Panc1 (cell line): ENCODE measurements at regions not wholly inside any gene's neighbourhood (a gene's known extent, or its start where the extent isn't known, plus 50 kb on each side); places are given as distances from the start of the nearest gene placed in this dataset.

ENCODE experiments used
- ATAC-seq: fragments of 200-7000 bp; cut with Tn5 transposase; 2 replicates; pipeline ENCODE4 v1.9.1; 2020; ENCODE audit warnings: mild to moderate bottlenecking, moderate library complexity
- BruUV-seq: library from RNA; stranded (reverse); fragments of 400-500 nt; replicated peaks from 2 replicates; lab custom pipeline; 2021; lab: Mats Ljungman, UMichigan
- CTCF ChIA-PET: fragments of 300-600 bp; sonication (Branson Sonifier 250); formaldehyde crosslinking; loops from one replicate; lab custom pipeline; 2022; ENCODE audit warnings: antibody characterized with exemption; lab: Charles Lee
- POLR2A ChIA-PET: fragments of 300-600 bp; sonication (Branson Sonifier 250); formaldehyde crosslinking; loops from one replicate; lab custom pipeline; 2022; ENCODE audit warnings: antibody characterized with exemption; lab: Charles Lee
- DNase-seq: peaks from one replicate; pipeline ENCODE4 v3.0.0-alpha.2; 2010; ENCODE audit warnings: low read depth, low spot score
- H3K27ac ChIP-seq: 2 replicates; pipeline ENCODE4 v1.5.1; 2011; ENCODE audit warnings: mild to moderate bottlenecking, low read length, inconsistent platforms
- H3K27me3 ChIP-seq: fragments of 200-500 bp; sonication (Bioruptor generic); 2 replicates; pipeline ENCODE4 v1.6.0; 2014; ENCODE audit warnings: low read length, inconsistent platforms; ENCODE audit not compliant: control insufficient read depth, insufficient read depth
- H3K36me3 ChIP-seq: fragments of 200-500 bp; sonication (Bioruptor generic); 2 replicates; pipeline ENCODE4 v1.5.1; 2014; ENCODE audit warnings: inconsistent platforms, mild to moderate bottlenecking, low read length, moderate library complexity; ENCODE audit not compliant: control insufficient read depth, insufficient read depth
- H3K4me1 ChIP-seq: 2 replicates; pipeline ENCODE4 v1.5.1; 2011; ENCODE audit warnings: inconsistent platforms, mild to moderate bottlenecking, low read length, moderate library complexity; ENCODE audit not compliant: control insufficient read depth, insufficient read depth
- H3K4me3 ChIP-seq, 2 experiments: 2 replicates each; pipeline ENCODE4 v1.5.1; 2011 to 2012; ENCODE audit warnings: low read depth in 2 of 2, low read length in 2 of 2, mild to moderate bottlenecking in 2 of 2, inconsistent platforms in 1 of 2, moderate library complexity in 1 of 2
- H3K9me3 ChIP-seq: fragments of 200-500 bp; sonication (Bioruptor generic); 2 replicates; pipeline ENCODE4 v1.5.1; 2014; ENCODE audit warnings: low read depth, mild to moderate bottlenecking, inconsistent platforms, low read length, moderate library complexity; ENCODE audit not compliant: control insufficient read depth, insufficient read depth
- POLR2AphosphoS5 ChIP-seq: IDR thresholded peaks from 2 replicates; pipeline ENCODE4 v1.6.1; 2012; ENCODE audit warnings: mild to moderate bottlenecking, low read depth, low read length, moderate library complexity
- SIN3A ChIP-seq: IDR thresholded peaks from 2 replicates; pipeline ENCODE4 v1.6.1; 2012; ENCODE audit warnings: low read depth, mild to moderate bottlenecking, low read length, moderate library complexity, borderline replicate concordance; ENCODE audit not compliant: insufficient read depth
- TCF7L2 ChIP-seq: IDR thresholded peaks from 2 replicates; pipeline ENCODE4 v1.6.1; 2011; ENCODE audit warnings: mild to moderate bottlenecking, low read depth, low read length, inconsistent platforms
- in situ Hi-C: cut with HindIII; loops from 2 replicates; pipeline ENCODE4 v1.10.0; 2016; ENCODE audit warnings: low sequenced_read_pairs, low pct_unique_long_range_greater_than_20kb
- intact Hi-C: fragments of 100-400 bp; cut with micrococcal nuclease; formaldehyde crosslinking; loops from one replicate; pipeline ENCODE4 v1.10.0; 2022; ENCODE audit not compliant: unreplicated experiment
- TF ChIP-seq, protein P1 (sequence below): fragments of 450-650 bp; IDR thresholded peaks from 2 replicates; pipeline ENCODE4 v1.5.1; 2017; ENCODE audit warnings: mild to moderate bottlenecking
- TF ChIP-seq, protein P2 (sequence below), 2 experiments: IDR thresholded peaks; 2 replicates each; pipeline ENCODE4 v1.6.1; 2011 to 2012; ENCODE audit warnings: low read depth in 2 of 2, control low read depth in 1 of 2, low read length in 1 of 2, mild to moderate bottlenecking in 1 of 2, moderate library complexity in 1 of 2; ENCODE audit not compliant: insufficient read depth in 1 of 2

DNA sequence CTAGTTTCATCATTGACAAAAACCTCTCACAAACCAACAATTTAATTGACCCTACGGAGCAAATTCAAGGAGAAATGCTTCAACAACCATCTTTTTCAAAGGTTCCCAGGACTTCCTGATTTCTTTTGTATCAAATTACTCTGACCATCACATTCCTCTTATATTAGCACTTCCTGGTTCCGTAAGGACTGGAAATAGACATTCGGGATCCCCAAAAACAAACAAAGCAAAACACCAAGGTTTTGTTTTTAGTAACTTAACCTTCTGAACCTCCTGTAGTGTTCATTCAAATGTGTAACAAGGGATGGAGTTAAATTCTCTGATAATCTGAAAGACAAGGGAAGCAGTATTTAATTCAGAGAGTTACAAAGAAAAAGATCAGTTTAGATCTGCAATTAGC, 387.6 kb upstream of the NRP1 start:
- Histone ChIP-seq H3K27ac (no peak overlapping the region), H3K27me3 (no peaks in the 10 kb centered on the region), H3K9me3 (no peaks in the 10 kb centered on the region), H3K4me3 (no peak overlapping the region), H3K36me3 (no peaks in the 10 kb centered on the region), H3K4me1 (no peaks in the 10 kb centered on the region)
- no peak for TF ChIP-seq SIN3A
- no peak for TF ChIP-seq POLR2AphosphoS5
- CTCF ChIA-PET, result no interaction called here
- BruUV-seq, result no TSS peak
- POLR2A ChIA-PET, result no interaction called here
- DNase-seq (no peak), ATAC-seq (no peak)
- in situ Hi-C loops (no loop called here), intact Hi-C loops (no loop called here)

DNA sequence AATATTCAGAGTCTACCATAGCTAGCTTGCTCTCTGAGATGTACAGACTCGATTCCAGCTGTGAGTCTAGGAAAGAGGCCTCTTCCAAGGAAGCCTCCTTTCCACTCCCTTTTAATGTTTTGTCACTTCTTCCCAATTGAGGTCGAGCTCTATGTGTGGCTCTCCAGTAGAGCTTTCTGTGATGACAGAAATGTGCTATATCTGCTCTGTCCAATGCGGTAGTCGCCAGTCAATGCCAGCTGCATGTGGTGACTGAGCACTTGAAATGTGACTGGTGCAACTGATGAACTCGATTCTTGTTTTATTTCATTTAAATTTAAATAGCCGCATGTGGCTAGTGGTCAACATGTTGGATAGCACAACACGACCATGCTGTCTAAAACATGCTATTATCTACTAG, 387.0 kb upstream of the NRP1 start:
- H3K27ac ChIP-seq, result no peak overlapping the region
- CTCF ChIA-PET, result no interaction called here
- TF ChIP-seq, protein P1, sequence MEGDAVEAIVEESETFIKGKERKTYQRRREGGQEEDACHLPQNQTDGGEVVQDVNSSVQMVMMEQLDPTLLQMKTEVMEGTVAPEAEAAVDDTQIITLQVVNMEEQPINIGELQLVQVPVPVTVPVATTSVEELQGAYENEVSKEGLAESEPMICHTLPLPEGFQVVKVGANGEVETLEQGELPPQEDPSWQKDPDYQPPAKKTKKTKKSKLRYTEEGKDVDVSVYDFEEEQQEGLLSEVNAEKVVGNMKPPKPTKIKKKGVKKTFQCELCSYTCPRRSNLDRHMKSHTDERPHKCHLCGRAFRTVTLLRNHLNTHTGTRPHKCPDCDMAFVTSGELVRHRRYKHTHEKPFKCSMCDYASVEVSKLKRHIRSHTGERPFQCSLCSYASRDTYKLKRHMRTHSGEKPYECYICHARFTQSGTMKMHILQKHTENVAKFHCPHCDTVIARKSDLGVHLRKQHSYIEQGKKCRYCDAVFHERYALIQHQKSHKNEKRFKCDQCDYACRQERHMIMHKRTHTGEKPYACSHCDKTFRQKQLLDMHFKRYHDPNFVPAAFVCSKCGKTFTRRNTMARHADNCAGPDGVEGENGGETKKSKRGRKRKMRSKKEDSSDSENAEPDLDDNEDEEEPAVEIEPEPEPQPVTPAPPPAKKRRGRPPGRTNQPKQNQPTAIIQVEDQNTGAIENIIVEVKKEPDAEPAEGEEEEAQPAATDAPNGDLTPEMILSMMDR, result no peak
- TF ChIP-seq POLR2AphosphoS5, result no peak
- no peak for TF ChIP-seq TCF7L2
- TF ChIP-seq SIN3A, result no peak
- TF ChIP-seq, protein P2, sequence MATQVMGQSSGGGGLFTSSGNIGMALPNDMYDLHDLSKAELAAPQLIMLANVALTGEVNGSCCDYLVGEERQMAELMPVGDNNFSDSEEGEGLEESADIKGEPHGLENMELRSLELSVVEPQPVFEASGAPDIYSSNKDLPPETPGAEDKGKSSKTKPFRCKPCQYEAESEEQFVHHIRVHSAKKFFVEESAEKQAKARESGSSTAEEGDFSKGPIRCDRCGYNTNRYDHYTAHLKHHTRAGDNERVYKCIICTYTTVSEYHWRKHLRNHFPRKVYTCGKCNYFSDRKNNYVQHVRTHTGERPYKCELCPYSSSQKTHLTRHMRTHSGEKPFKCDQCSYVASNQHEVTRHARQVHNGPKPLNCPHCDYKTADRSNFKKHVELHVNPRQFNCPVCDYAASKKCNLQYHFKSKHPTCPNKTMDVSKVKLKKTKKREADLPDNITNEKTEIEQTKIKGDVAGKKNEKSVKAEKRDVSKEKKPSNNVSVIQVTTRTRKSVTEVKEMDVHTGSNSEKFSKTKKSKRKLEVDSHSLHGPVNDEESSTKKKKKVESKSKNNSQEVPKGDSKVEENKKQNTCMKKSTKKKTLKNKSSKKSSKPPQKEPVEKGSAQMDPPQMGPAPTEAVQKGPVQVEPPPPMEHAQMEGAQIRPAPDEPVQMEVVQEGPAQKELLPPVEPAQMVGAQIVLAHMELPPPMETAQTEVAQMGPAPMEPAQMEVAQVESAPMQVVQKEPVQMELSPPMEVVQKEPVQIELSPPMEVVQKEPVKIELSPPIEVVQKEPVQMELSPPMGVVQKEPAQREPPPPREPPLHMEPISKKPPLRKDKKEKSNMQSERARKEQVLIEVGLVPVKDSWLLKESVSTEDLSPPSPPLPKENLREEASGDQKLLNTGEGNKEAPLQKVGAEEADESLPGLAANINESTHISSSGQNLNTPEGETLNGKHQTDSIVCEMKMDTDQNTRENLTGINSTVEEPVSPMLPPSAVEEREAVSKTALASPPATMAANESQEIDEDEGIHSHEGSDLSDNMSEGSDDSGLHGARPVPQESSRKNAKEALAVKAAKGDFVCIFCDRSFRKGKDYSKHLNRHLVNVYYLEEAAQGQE (IDR thresholded peaks at IDR 0.05; ENCODE audit: insufficient read depth in 1 of 2, low read depth in 2 of 2, low read length in 1 of 2), result no peak
- H3K36me3 ChIP-seq, result no peaks in the 10 kb centered on the region
- no peaks in the 10 kb centered on the region for H3K9me3 ChIP-seq
- intact Hi-C loops (no loop called here), in situ Hi-C loops (no loop called here)
- no peak overlapping the region for H3K4me3 ChIP-seq
- DNase-seq (no peak), ATAC-seq (no peak)
- no peaks in the 10 kb centered on the region for H3K4me1 ChIP-seq
- H3K27me3 ChIP-seq, result no peaks in the 10 kb centered on the region
- no TSS peak for BruUV-seq
- POLR2A ChIA-PET, result no interaction called here

DNA sequence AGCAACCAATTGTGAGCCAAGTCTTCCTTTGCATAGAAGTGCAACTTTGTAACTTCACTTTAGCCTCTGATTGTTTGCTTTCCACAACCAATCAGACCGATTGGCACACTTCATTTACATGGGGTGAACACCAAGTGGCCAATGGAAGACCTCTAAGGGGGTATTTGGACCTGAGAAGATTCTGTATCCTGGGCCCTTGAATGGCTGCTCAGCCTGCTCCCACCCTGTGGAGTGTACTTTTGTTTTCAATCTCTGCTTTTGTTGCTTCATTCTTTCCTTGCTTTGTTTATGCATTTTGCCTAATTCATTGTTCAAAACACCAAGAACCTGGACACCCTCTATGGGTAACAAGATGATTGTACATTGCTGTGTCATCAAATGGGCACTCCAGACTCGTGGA, 385.7 kb upstream of the NRP1 start:
- no peak for ATAC-seq
- H3K4me1 ChIP-seq, result no peaks in the 10 kb centered on the region
- H3K36me3 ChIP-seq, result no peaks in the 10 kb centered on the region
- CTCF ChIA-PET, result no interaction called here
- intact Hi-C loops (no loop called here), in situ Hi-C loops (no loop called here)
- no peak overlapping the region for H3K4me3 ChIP-seq
- H3K27me3 ChIP-seq, result no peaks in the 10 kb centered on the region
- no peak for DNase-seq
- no peaks in the 10 kb centered on the region for H3K9me3 ChIP-seq
- BruUV-seq, result no TSS peak
- TF ChIP-seq TCF7L2 (no peak), POLR2AphosphoS5 (no peak), SIN3A (no peak)
- TF ChIP-seq, protein P1, result no peak
- TF ChIP-seq, protein P2 (IDR thresholded peaks at IDR 0.05; ENCODE audit: insufficient read depth in 1 of 2, low read depth in 2 of 2, low read length in 1 of 2), result no peak
- POLR2A ChIA-PET, result interaction anchor here (0.5 kb wide), 1 partner anchor 261 kb away, joined by 3 read pairs; no protein-coding TSS in a partner anchor
- no peak overlapping the region for H3K27ac ChIP-seq
